Endothelial cell of umbilical vein (primary cell): ENCODE measurements at regions not wholly inside any gene's neighbourhood (a gene's known extent, or its start where the extent isn't known, plus 50 kb on each side); places are given as distances from the start of the nearest gene placed in this dataset.

Experiments used
- BruUV-seq: library from RNA; stranded (reverse); fragments of 400-500 nt; replicated peaks from 2 replicates; lab custom pipeline; 2021; lab: Mats Ljungman, UMichigan
- CTCF ChIA-PET: fragments of 300-600, 350-600 bp; sonication (Branson Sonifier 250); formaldehyde crosslinking; loops from one replicate; lab custom pipeline; 2021; ENCODE audit warnings: antibody characterized with exemption, inconsistent platforms; lab: Charles Lee
- POLR2A ChIA-PET: fragments of 300-600, 350-600 bp; sonication (Branson Sonifier 250); formaldehyde crosslinking; loops from one replicate; lab custom pipeline; 2021; ENCODE audit warnings: antibody characterized with exemption, inconsistent platforms; lab: Charles Lee
- DNase-seq: peaks from one replicate; pipeline ENCODE4 v3.0.0-alpha.2; 2011; ENCODE audit warnings: low read depth, low spot score
- FAIRE-seq: peaks from 2 replicates; lab custom pipeline; 2011; peaks lifted over from hg19 to GRCh38; lab: Jason Lieb, UNC
- H2AFZ ChIP-seq: 2 replicates; pipeline ENCODE4 v1.6.0; 2012; ENCODE audit warnings: low read depth, low read length, control low read depth, inconsistent platforms
- H3K27ac ChIP-seq: 2 replicates; pipeline ENCODE4 v1.5.1; 2011; ENCODE audit warnings: low read depth, mild to moderate bottlenecking, control low read depth, low read length, moderate library complexity; ENCODE audit not compliant: insufficient read depth
- H3K27me3 ChIP-seq, 2 experiments: 2 replicates each; pipeline versions ENCODE4 v1.6.0 to v1.6.1; 2011; ENCODE audit warnings: low read length in 2 of 2, mixed read lengths in 1 of 2; ENCODE audit not compliant: control insufficient read depth in 2 of 2, insufficient read depth in 2 of 2
- H3K36me3 ChIP-seq, 2 experiments: 2 replicates in 1 of 2; 3 replicates in 1 of 2; pipeline ENCODE4 v1.5.1; 2011; ENCODE audit warnings: low read length in 2 of 2, mild to moderate bottlenecking in 1 of 2, moderate library complexity in 1 of 2; ENCODE audit not compliant: control insufficient read depth in 2 of 2, insufficient read depth in 2 of 2; ENCODE audit errors: extremely low read depth in 1 of 2
- H3K4me1 ChIP-seq: 3 replicates; pipeline ENCODE4 v1.5.1; 2011; ENCODE audit warnings: mild to moderate bottlenecking, low read length; ENCODE audit not compliant: control insufficient read depth, insufficient read depth; ENCODE audit errors: extremely low read depth
- H3K4me2 ChIP-seq: 2 replicates; pipeline ENCODE4 v1.6.1; 2011; ENCODE audit warnings: low read length, control low read depth, mixed read lengths; ENCODE audit not compliant: insufficient read depth
- H3K4me3 ChIP-seq, 3 experiments: fragments of 200-600 bp in 1 of 3; sonication (generic), shearing (Covaris generic) in 1 of 3; replicated peaks in 1 of 3; 2 replicates each; pipeline ENCODE4 v1.5.1; 2011 to 2016; ENCODE audit warnings: control low read depth in 3 of 3, low read length in 3 of 3, mild to moderate bottlenecking in 2 of 3, inconsistent platforms in 1 of 3, low read depth in 1 of 3, moderate library complexity in 1 of 3; ENCODE audit not compliant: insufficient read depth in 1 of 3
- H3K79me2 ChIP-seq: 2 replicates; pipeline ENCODE4 v1.6.0; 2012; ENCODE audit warnings: low read length, inconsistent platforms; ENCODE audit not compliant: control insufficient read depth, insufficient read depth
- H3K9ac ChIP-seq: replicated peaks from 2 replicates; pipeline ENCODE3; 2011; ENCODE audit warnings: low read length, control low read depth; ENCODE audit not compliant: insufficient read depth; ENCODE audit errors: extremely low read depth
- H3K9me1 ChIP-seq: replicated peaks from 3 replicates; pipeline ENCODE4 v1.6.0; 2011; ENCODE audit warnings: mild to moderate bottlenecking, low read length; ENCODE audit not compliant: control insufficient read depth, insufficient read depth; ENCODE audit errors: extremely low read depth
- H3K9me3 ChIP-seq: replicated peaks from 2 replicates; pipeline ENCODE4 v1.5.1; 2012; ENCODE audit warnings: low read length, inconsistent platforms; ENCODE audit not compliant: control insufficient read depth, insufficient read depth
- H4K20me1 ChIP-seq: replicated peaks from 2 replicates; pipeline ENCODE3; 2011; ENCODE audit warnings: mild to moderate bottlenecking, low read length; ENCODE audit not compliant: control insufficient read depth, insufficient read depth; ENCODE audit errors: extremely low read depth
- CTCF ChIP-seq, 2 donors: IDR thresholded peaks; 1 replicate in 1 of 2; 2 replicates in 1 of 2; pipeline ENCODE4 v1.5.1; 2011; ENCODE audit warnings: low read length in 2 of 2, mild to moderate bottlenecking in 2 of 2, moderate library complexity in 2 of 2, control low read depth in 1 of 2, inconsistent platforms in 1 of 2, low read depth in 1 of 2; ENCODE audit not compliant: insufficient read depth in 1 of 2; ENCODE audit errors: extremely low read depth in 1 of 2
- GATA2 ChIP-seq: IDR thresholded peaks from 2 replicates; pipeline ENCODE4 v1.7.0; 2011; ENCODE audit warnings: low read depth, mild to moderate bottlenecking, moderate library complexity, mixed read lengths, low read length; ENCODE audit not compliant: insufficient read length, insufficient read depth
- JUN ChIP-seq: IDR thresholded peaks from 2 replicates; pipeline ENCODE4 v1.6.1; 2011; ENCODE audit warnings: borderline replicate concordance, low read depth; ENCODE audit not compliant: insufficient read length, insufficient read depth
- MAX ChIP-seq: IDR thresholded peaks from 2 replicates; pipeline ENCODE4 v1.6.1; 2011; ENCODE audit not compliant: insufficient read depth, insufficient read length
- POLR2A ChIP-seq: IDR thresholded peaks from 2 replicates; pipeline ENCODE4 v1.6.1; 2012; ENCODE audit warnings: low read depth, mild to moderate bottlenecking, control low read depth, low read length
- POLR2AphosphoS5 ChIP-seq: IDR thresholded peaks from 2 replicates; pipeline ENCODE4 v1.6.1; 2012; ENCODE audit warnings: low read depth, mild to moderate bottlenecking, control low read depth, low read length, moderate library complexity; ENCODE audit not compliant: insufficient read depth
- dilution Hi-C: fragments of 300-500 bp; cut with MboI; formaldehyde crosslinking; loops from one replicate; pipeline ENCODE4 v1.15.0; 2019; ENCODE audit warnings: low sequenced_read_pairs; ENCODE audit not compliant: extremely low pct_ligation_motif_present
- intact Hi-C: fragments of 100-400 bp; cut with micrococcal nuclease; formaldehyde crosslinking; loops from one replicate; pipeline ENCODE4 v1.10.0; 2022

DNA sequence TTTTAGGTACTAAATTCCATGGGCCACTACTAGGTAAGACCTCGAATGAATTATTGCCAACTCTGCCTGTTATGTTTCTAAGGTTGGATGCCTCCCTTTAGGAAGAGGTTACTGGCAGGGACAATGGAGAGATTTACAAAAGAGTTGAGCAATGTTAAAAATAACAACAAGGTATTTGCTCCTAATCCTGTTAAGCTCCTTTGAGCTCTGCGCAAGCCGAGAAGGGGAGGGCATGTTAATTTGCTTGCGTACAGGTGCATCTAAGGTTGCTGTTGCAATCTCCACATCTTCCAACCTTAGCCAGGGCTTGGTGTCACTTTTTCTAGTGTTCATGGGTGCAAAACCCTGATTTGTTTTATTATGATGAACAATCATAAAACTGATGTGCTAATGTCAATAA, 161.5 kb upstream of the TPM1 start:
- intact Hi-C loops = no loop called here

More for the DNA sequence above, 161.5 kb upstream of the TPM1 start:
- no peak overlapping the region for H3K27ac ChIP-seq
- H3K27me3 ChIP-seq = no peaks in the 10 kb centered on the region
- POLR2A ChIA-PET = no interaction called here
- H3K9ac ChIP-seq = no peak overlapping the region
- H3K4me1 ChIP-seq = peaks cover 18% of the 10 kb centered on the region
- H3K4me2 ChIP-seq = no peak overlapping the region
- FAIRE-seq = no peak
- CTCF ChIA-PET = no interaction called here
- H3K9me3 ChIP-seq = no peaks in the 10 kb centered on the region
- TF ChIP-seq POLR2A (no peak), GATA2 (no peak), CTCF (IDR thresholded peaks at IDR 0.05; ENCODE audit: extremely low read depth in 1 of 2, insufficient read depth in 1 of 2, low read depth in 1 of 2, low read length in 2 of 2) (no peak), POLR2AphosphoS5 (no peak), JUN (no peak), MAX (no peak)
- H2AFZ ChIP-seq = no peak overlapping the region
- H4K20me1 ChIP-seq = no peaks in the 10 kb centered on the region
- no peak overlapping the region for H3K4me3 ChIP-seq
- no peaks in the 10 kb centered on the region for H3K79me2 ChIP-seq
- H3K36me3 ChIP-seq = no peaks in the 10 kb centered on the region
- dilution Hi-C loops = no loop called here
- H3K9me1 ChIP-seq = no peaks in the 10 kb centered on the region
- BruUV-seq = no TSS peak
- no peak for DNase-seq
